ENCODE measurements at regions not wholly inside any gene's neighbourhood (a gene's known extent, or its start where the extent isn't known, plus 50 kb on each side); places are given as distances from the start of the nearest gene placed in this dataset.

GRCh38 chr1:91171898-91172297 is 150.1 kb upstream of the ZNF644 start (continued):
- TF ChIP-seq SIRT6 (IDR thresholded peaks at IDR 0.05; ENCODE audit: low read length), result no peak
- TF ChIP-seq SP4 (IDR thresholded peaks at IDR 0.05; ENCODE audit: low read length), result no peak
- TF ChIP-seq CBX8 (IDR thresholded peaks at IDR 0.05; ENCODE audit: borderline replicate concordance, low read depth, low read length), result no peak
- TF ChIP-seq GABPA (IDR thresholded peaks at IDR 0.05; ENCODE audit: borderline replicate concordance, insufficient read depth, low read length), result no peak
- no peak for TF ChIP-seq SP2 (IDR thresholded peaks at IDR 0.05; ENCODE audit: low read length)
- no peak for TF ChIP-seq HDAC6 (IDR thresholded peaks at IDR 0.05; ENCODE audit: low read depth, low read length)

Measured in H1 (cell line).